NCI-H1092 treated with DMSO at 0.1 percent for 48 hours (cell line): ENCODE measurements at regions not wholly inside any gene's neighbourhood (a gene's known extent, or its start where the extent isn't known, plus 50 kb on each side); places are given as distances from the start of the nearest gene placed in this dataset.

ENCODE experiments used
- DNase-seq: peaks from one replicate; lab custom pipeline; 2025; lab: John Stamatoyannopoulos, UW

DNA sequence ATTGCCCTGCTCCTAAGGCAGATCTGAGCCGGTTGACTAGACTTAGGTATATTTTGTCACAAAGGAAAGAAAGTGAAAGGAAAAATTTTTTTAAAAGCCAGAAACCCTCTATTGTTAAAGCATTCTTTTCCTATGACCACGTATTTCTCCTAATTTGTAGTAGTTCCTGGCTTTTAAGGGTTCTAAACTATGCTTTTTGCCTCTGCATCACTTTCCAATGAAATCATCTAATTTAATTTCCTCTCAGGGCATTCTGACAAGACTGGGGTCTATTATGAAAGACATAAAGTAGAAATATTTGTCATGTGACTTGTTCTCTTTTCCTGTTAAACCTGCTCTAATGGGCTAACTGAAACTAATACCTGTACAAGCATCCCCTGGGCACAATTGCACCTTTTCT lies 233.0 kb upstream of the PRR20A start:
- no peak for DNase-seq

GRCh38 chr13:56909896-56910600 lies 230.7 kb upstream of the PRR20A start:
- DNase-seq, result no peak

DNA sequence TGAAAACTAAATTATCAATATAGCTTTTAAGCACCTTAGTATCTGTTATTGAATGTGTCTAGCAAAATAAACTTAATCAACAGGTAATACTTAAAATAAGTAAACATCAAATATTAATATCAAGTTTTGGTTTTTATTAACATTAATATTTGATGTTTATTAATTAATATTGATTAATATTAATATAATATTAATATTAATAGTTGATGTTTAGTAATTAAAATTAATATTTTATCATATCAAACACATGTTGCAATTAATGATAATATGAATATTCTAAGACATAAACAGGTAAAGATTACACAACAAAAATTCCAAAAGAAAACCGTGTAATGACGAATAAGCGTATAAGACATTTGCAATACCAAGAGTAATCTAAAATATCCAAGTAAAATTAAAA lies 222.8 kb upstream of the PRR20A start:
- no peak for DNase-seq

DNA sequence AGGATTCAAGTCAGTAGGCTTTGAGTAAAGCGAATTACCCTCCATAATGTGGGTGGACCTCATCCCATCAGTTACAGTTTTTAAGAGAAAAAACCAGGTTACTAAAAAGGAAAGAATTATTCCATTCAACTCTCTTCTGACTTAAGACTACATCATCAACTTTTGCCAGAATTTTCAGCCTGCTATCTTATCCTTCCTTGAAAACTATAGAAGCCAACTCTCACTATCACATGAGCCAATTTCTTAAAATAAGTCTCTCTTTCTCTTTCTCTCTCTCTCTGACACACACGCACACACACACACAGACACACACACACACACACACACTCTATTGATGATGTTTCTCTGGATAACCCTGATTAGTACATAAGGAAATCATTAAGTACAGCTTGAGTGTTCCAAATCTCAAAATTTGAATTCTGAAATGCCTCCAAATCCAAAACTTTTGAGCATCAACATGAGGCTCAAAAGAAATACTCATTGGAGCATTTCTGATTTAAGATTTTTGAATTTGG lies 217.0 kb upstream of the PRR20A start:
- no peak for DNase-seq

DNA sequence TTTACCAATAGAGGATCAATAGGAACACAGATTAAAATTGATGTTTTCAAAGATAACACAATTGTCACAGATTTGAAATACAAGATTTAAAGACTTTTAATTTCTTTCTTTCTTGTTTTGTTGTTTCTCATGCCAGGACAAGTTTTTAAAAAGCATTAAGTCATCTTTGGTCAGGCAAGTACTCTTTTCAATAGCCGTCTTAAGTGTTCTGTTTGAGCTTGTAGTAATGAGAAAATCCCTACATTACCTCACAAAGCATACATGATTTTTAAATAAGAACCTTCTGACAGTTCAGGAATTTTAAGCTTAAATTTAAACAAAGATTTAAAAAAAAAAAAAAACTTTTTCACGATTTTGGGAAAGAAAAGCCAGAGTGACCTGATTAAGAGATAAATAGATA lies 216.3 kb upstream of the PRR20A start:
- DNase-seq, result no peak

DNA sequence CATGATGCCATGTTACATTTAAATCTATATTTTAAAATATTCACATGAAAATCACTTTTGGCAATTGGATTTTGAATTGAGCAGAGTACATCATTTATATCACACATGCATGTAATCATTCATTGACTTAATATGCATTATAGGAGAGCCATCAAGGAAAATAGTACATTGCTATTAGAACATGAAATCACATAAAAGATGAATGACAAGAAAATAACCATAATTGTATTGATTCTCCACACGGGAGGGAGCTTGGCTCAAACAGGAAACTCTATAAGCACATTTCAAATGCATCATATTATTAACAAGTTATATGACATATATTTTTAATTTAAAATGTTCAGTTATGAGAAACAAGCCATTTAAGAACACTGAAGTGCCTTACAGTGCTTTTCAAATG lies 208.6 kb upstream of the PRR20A start:
- no peak for DNase-seq

DNA sequence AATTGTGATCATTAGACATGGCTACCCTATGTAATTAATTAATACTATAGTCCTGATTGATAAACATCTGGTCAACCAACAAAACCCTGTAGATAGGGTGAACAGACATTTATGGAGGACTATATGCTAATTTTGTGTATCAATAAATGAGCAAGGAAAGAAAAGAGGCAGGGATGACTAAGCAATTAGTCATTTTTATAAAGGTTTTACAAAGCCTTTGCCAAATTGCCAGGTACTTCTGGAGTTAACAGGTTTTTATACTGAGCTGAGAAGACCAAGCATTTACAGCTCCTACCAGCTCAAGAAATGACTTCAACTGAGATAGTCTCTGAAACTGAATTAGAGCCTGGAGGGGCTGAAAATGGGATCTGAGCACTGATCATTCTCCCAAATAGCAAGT lies 186.8 kb upstream of the PRR20A start:
- DNase-seq, result no peak

GRCh38 chr13:56975647-56976046 lies 165.1 kb upstream of the PRR20A start:
- no peak for DNase-seq

DNA sequence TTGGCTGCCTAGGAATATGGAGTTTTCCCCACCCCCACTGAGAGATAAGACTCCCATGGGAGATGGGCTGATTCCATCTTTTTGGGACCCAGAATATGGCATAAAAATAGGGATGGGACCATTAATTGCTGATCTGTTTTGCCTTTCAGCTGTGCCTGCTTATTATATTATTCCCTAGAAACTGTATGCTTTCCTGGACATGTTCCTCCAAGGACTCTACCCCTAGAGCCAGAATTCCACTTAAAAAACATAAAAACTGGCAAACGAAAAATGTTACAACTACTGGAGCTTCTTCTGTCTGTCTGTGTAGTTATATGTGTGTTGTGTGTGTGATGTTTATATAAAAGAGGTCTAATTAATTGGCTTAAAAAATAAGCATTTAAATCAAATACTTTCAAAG lies 159.9 kb upstream of the PRR20A start:
- no peak for DNase-seq

DNA sequence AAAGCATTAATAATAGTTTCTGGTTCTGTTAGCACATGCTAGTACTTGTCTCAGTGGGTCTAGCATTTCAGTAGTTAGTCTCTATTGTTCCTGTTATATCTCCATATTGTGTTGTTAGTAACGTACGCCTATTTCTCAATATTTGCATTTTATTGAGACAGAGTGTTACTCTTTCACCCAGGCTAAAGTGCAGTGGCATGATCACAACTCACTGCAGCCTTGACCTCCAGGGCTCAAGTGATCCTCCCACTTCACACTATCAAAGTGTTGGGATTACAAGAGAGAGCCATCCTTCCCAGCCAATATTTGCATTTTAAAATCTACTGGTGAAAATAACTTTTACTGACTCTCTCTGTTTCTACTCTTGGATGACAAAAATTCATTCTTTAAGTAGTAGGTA lies 154.6 kb upstream of the PRR20A start:
- no peak for DNase-seq

- DNase-seq, result no peak
Observed at GRCh38 chr13:56988543-56988942, 152.2 kb upstream of the PRR20A start.

DNA sequence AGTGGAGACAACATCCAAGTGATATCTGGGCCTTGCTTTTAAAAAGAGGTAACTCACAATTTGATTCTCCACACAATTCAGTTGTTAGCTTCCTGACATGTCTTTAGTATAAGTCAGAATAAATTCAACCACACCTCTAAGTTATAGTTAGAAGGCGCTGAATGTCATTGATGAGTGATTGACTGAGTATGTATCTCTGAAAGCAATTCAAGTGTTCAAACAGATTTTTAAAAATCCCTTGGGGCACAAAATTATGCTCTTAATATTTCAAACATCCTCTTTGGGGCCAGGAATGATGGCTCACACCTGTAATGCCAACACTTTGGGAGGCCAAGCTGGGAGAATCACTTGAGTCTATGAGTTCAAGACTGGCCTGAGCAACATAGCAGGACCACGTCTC lies 137.0 kb upstream of the PRR20A start:
- DNase-seq, result no peak

DNA sequence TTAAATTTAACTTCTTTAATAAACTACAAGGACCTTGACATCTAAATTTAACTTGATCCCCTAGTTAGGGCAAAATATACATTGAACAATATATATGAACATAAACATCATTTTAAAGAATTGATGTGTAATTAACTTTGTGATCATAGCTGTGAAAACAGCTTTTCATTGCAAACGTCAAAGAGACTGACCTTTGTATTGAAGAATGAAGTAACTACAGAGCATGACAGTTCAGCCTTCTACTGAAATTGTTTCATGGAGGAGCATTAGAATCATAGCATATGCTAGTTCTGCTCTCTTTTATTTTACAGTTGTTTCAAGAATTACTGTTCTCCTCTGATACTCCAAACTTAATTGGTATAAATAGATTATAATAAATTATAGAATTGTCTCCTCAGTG lies 123.4 kb upstream of the PRR20A start:
- no peak for DNase-seq

GRCh38 chr13:57018915-57019314 lies 121.8 kb upstream of the PRR20A start:
- no peak for DNase-seq

DNA sequence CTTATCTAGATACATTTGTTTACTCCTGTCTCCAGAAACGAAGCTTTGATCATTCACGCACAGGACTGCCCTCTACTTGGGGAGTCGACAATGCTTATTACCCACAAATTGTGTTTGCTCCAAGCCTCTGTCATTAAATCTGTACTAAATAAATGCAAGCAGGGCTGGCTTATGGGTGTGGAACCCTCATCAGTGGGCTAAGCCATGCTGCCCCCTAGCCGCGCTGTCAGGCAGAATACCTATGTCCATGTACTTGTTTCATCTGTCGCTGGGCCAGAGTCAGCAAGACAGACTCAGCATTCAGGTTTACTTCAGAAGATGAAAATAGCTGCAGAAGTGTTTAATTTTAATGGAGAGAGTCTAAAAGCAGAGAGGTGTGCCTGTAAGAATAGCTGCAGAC lies 110.0 kb upstream of the PRR20A start:
- no peak for DNase-seq

- DNase-seq, result no peak
Observed at GRCh38 chr13:57036290-57036689, 104.4 kb upstream of the PRR20A start.

DNA sequence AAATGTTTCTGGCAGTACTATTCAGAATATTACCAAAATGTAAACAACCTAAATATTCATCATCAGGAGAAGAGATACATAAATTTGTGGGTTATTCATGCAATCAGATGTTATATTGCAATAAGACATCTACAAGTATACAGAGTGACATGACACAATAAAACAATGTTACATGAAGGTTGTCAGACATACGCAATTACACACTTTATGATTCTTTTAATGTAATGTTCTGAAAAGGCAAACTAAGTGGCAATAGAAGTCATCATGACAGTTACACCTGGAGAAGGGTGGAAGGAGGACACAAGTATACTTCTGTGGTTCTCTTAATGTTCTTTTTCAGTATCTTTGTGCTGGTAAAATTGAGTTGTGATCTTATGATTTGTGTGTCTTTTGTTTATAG lies 95.8 kb upstream of the PRR20A start:
- no peak for DNase-seq

DNA sequence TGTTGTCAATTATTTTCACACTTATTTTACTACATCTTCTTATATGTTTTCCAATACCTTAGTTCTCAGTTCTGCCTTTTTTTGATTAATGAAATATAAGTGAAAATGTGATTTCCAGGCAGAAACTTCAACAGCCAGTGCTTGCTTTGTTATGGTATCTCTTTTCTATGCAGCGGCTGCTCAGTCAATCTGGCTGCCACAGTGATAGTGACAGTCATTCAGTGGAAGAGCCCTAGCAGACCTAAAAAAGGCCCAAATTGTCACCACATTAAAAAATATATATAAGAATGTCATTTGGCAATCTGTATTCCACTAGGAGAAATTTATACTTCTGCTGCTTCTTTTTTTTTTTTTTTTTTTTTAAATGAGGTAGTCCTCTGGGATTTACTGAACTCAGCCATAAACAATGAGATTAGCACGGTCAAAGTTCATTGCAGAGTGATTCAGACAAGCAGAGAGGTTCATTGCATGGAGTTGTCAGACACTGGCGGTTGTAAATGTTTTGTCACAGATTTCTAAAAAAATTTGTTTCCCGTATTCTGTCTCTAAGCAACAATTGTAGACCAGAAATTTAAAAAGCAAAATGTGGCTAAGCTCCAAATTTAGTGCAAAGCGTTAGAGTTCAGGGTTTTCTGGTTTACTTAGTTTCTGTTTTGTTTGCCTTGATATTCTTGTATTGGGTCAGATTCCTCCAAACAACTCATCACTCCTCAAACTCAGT lies 94.7 kb upstream of the PRR20A start:
- no peak for DNase-seq

- no peak for DNase-seq
Observed at GRCh38 chr13:57056601-57057180, 84.0 kb upstream of the PRR20A start.

- no peak for DNase-seq
Observed at GRCh38 chr13:57063007-57063406, 77.7 kb upstream of the PRR20A start.

DNA sequence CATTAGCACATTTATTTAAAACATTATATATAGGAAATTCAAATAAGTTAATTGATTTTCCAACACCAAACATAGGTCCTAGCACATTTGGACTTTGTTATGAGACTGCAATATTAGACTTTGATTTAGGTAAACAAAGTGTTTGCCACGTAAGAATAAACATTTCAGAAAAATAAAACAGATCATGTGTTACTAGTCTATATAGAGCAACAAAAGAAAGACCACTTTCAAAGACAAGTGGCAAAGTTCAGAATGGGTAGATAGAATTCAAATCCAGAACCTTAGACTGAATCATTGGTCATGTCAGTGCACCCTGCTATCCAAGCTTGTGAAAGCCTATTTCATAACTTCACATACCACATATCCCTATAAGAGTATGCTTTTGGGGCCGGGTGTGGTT lies 66.7 kb upstream of the PRR20A start:
- DNase-seq, result no peak

GRCh38 chr13:57075588-57075987 lies 65.1 kb upstream of the PRR20A start:
- DNase-seq, result no peak

GRCh38 chr13:57087006-57087405 lies 53.7 kb upstream of the PRR20A start:
- DNase-seq, result no peak
